Endothelial cell of umbilical vein (primary cell): ENCODE measurements at regions not wholly inside any gene's neighbourhood (a gene's known extent, or its start where the extent isn't known, plus 50 kb on each side); places are given as distances from the start of the nearest gene placed in this dataset.
"Not testable (repeated sequence)": the region's sequence is repeated elsewhere in the genome, so short reads cannot be mapped to it uniquely, and the experiment has no call there.

ENCODE experiments used
- BruUV-seq: library from RNA; stranded (reverse); fragments of 400-500 nt; replicated peaks from 2 replicates; lab custom pipeline; 2021; lab: Mats Ljungman, UMichigan
- CTCF ChIA-PET: fragments of 300-600, 350-600 bp; sonication (Branson Sonifier 250); formaldehyde crosslinking; loops from one replicate; lab custom pipeline; 2021; ENCODE audit warnings: antibody characterized with exemption, inconsistent platforms; lab: Charles Lee
- POLR2A ChIA-PET: fragments of 300-600, 350-600 bp; sonication (Branson Sonifier 250); formaldehyde crosslinking; loops from one replicate; lab custom pipeline; 2021; ENCODE audit warnings: antibody characterized with exemption, inconsistent platforms; lab: Charles Lee
- DNase-seq: peaks from one replicate; pipeline ENCODE4 v3.0.0-alpha.2; 2011; ENCODE audit warnings: low read depth, low spot score
- FAIRE-seq: peaks from 2 replicates; lab custom pipeline; 2011; peaks lifted over from hg19 to GRCh38; lab: Jason Lieb, UNC
- H2AFZ ChIP-seq: 2 replicates; pipeline ENCODE4 v1.6.0; 2012; ENCODE audit warnings: low read depth, low read length, control low read depth, inconsistent platforms
- H3K27ac ChIP-seq: 2 replicates; pipeline ENCODE4 v1.5.1; 2011; ENCODE audit warnings: low read depth, mild to moderate bottlenecking, control low read depth, low read length, moderate library complexity; ENCODE audit not compliant: insufficient read depth
- H3K27me3 ChIP-seq, 2 experiments: 2 replicates each; pipeline versions ENCODE4 v1.6.0 to v1.6.1; 2011; ENCODE audit warnings: low read length in 2 of 2, mixed read lengths in 1 of 2; ENCODE audit not compliant: control insufficient read depth in 2 of 2, insufficient read depth in 2 of 2
- H3K36me3 ChIP-seq, 2 experiments: 2 replicates in 1 of 2; 3 replicates in 1 of 2; pipeline ENCODE4 v1.5.1; 2011; ENCODE audit warnings: low read length in 2 of 2, mild to moderate bottlenecking in 1 of 2, moderate library complexity in 1 of 2; ENCODE audit not compliant: control insufficient read depth in 2 of 2, insufficient read depth in 2 of 2; ENCODE audit errors: extremely low read depth in 1 of 2
- H3K4me1 ChIP-seq: 3 replicates; pipeline ENCODE4 v1.5.1; 2011; ENCODE audit warnings: mild to moderate bottlenecking, low read length; ENCODE audit not compliant: control insufficient read depth, insufficient read depth; ENCODE audit errors: extremely low read depth
- H3K4me2 ChIP-seq: 2 replicates; pipeline ENCODE4 v1.6.1; 2011; ENCODE audit warnings: low read length, control low read depth, mixed read lengths; ENCODE audit not compliant: insufficient read depth
- H3K4me3 ChIP-seq, 3 experiments: fragments of 200-600 bp in 1 of 3; sonication (generic), shearing (Covaris generic) in 1 of 3; replicated peaks in 1 of 3; 2 replicates each; pipeline ENCODE4 v1.5.1; 2011 to 2016; ENCODE audit warnings: control low read depth in 3 of 3, low read length in 3 of 3, mild to moderate bottlenecking in 2 of 3, inconsistent platforms in 1 of 3, low read depth in 1 of 3, moderate library complexity in 1 of 3; ENCODE audit not compliant: insufficient read depth in 1 of 3
- H3K79me2 ChIP-seq: 2 replicates; pipeline ENCODE4 v1.6.0; 2012; ENCODE audit warnings: low read length, inconsistent platforms; ENCODE audit not compliant: control insufficient read depth, insufficient read depth
- H3K9ac ChIP-seq: replicated peaks from 2 replicates; pipeline ENCODE3; 2011; ENCODE audit warnings: low read length, control low read depth; ENCODE audit not compliant: insufficient read depth; ENCODE audit errors: extremely low read depth
- H3K9me1 ChIP-seq: replicated peaks from 3 replicates; pipeline ENCODE4 v1.6.0; 2011; ENCODE audit warnings: mild to moderate bottlenecking, low read length; ENCODE audit not compliant: control insufficient read depth, insufficient read depth; ENCODE audit errors: extremely low read depth
- H3K9me3 ChIP-seq: replicated peaks from 2 replicates; pipeline ENCODE4 v1.5.1; 2012; ENCODE audit warnings: low read length, inconsistent platforms; ENCODE audit not compliant: control insufficient read depth, insufficient read depth
- H4K20me1 ChIP-seq: replicated peaks from 2 replicates; pipeline ENCODE3; 2011; ENCODE audit warnings: mild to moderate bottlenecking, low read length; ENCODE audit not compliant: control insufficient read depth, insufficient read depth; ENCODE audit errors: extremely low read depth
- dilution Hi-C: fragments of 300-500 bp; cut with MboI; formaldehyde crosslinking; loops from one replicate; pipeline ENCODE4 v1.15.0; 2019; ENCODE audit warnings: low sequenced_read_pairs; ENCODE audit not compliant: extremely low pct_ligation_motif_present
- intact Hi-C: fragments of 100-400 bp; cut with micrococcal nuclease; formaldehyde crosslinking; loops from one replicate; pipeline ENCODE4 v1.10.0; 2022

DNA sequence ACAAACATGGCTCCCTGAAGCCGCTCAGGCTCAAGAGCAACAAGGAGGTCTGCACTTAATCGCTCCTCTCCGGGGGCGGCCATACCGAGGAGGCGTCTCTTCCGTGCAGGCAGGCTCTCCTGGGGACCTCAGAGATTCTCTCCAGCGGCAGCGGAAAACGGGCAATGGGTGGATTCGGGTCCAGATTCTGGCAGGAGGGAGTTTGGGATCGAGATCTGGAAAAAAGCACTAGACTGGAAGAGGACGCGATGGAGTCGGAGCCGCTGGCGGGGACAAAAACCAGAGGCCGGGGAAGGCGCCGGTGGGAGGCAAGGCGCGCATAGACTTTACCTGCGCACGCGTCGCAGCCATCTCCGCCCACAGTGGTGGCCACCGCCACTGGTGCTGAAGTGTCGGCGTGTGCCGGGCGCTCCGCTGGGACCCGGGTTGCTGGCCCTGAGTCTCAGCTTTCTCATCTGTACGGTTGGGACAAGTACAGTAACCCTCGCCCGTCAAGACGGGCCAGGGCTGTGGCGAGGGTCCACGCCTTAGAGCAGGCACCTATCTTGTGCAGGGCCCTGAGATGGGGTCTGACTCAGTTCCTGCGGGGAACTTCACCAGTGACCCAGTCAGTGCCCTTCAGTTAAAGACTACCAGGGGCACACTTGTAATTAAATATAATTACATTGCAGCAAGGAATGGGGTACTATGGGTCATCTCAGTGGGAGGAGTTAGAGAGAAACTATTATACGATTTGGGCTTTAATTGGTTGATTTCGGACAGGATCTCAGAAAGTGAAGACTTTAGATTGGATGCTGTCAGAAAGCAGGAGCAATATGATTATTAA lies 454.1 kb downstream of the SPATA31A1 start:
- peak overlapping the region in 2 of 3 experiments; percentile 41 to 45 for H3K4me3 ChIP-seq
- BruUV-seq, result TSS peak; percentile 59
- H3K27me3 ChIP-seq, POLR2A ChIA-PET, H3K9ac ChIP-seq, dilution Hi-C loops, H3K9me1 ChIP-seq, H3K79me2 ChIP-seq, FAIRE-seq, H3K4me1 ChIP-seq, intact Hi-C loops, CTCF ChIA-PET, H3K36me3 ChIP-seq, H3K9me3 ChIP-seq, H4K20me1 ChIP-seq: not testable (repeated sequence)
- peak; percentile 57 for DNase-seq
- peak overlapping the region; percentile 10 for H3K27ac ChIP-seq
- H3K4me2 ChIP-seq, result peak overlapping the region; percentile 11
- peak overlapping the region; percentile 79 for H2AFZ ChIP-seq

GRCh38 chr9:39810401-39810800 lies 454.9 kb downstream of the SPATA31A1 start:
- H3K27ac ChIP-seq, BruUV-seq, FAIRE-seq, H3K4me2 ChIP-seq, H2AFZ ChIP-seq, CTCF ChIA-PET, intact Hi-C loops, H3K9me1 ChIP-seq, H3K27me3 ChIP-seq, H3K4me3 ChIP-seq, H4K20me1 ChIP-seq, dilution Hi-C loops, H3K9ac ChIP-seq, DNase-seq, H3K4me1 ChIP-seq, H3K9me3 ChIP-seq, H3K79me2 ChIP-seq, POLR2A ChIA-PET, H3K36me3 ChIP-seq: not testable (repeated sequence)

- H3K36me3 ChIP-seq, H3K79me2 ChIP-seq, dilution Hi-C loops, H3K4me3 ChIP-seq, BruUV-seq, H3K27me3 ChIP-seq, POLR2A ChIA-PET, CTCF ChIA-PET, H3K9ac ChIP-seq, H3K9me1 ChIP-seq, H3K4me1 ChIP-seq, intact Hi-C loops, H3K27ac ChIP-seq, H3K9me3 ChIP-seq, H4K20me1 ChIP-seq, DNase-seq, H2AFZ ChIP-seq, H3K4me2 ChIP-seq, FAIRE-seq: not testable (repeated sequence)
Observed at GRCh38 chr9:39811615-39812014, 456.1 kb downstream of the SPATA31A1 start.

DNA sequence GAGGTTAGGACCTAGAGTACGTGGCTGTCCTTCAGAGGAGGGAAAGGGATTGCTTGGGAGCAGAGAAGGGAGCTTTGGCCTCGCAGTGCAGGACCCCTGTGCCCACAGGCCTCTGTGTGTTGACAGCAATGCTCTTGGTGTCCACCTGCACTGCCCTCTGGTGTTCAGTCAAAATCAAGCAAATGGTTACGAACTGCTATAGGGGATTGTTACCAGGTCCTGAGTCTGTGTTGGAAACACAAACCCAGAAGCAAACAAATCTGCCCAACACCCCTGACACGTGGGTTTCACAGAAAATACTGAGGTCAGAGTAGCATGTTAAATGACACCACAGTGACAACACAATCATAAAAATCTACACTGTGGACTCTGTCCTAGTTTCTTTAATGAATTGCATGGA lies 473.0 kb downstream of the SPATA31A1 start:
- H3K27ac ChIP-seq, FAIRE-seq, BruUV-seq, POLR2A ChIA-PET, H3K9me1 ChIP-seq, H3K36me3 ChIP-seq, H3K79me2 ChIP-seq, H4K20me1 ChIP-seq, H3K4me2 ChIP-seq, H3K27me3 ChIP-seq, dilution Hi-C loops, H2AFZ ChIP-seq, DNase-seq, H3K9ac ChIP-seq, H3K4me1 ChIP-seq, H3K9me3 ChIP-seq, H3K4me3 ChIP-seq, CTCF ChIA-PET, intact Hi-C loops: not testable (repeated sequence)
